SK-N-MC (cell line): ENCODE measurements at regions not wholly inside any gene's neighbourhood (a gene's known extent, or its start where the extent isn't known, plus 50 kb on each side); places are given as distances from the start of the nearest gene placed in this dataset.

ENCODE experiments used
- EZH2 ChIP-seq: fragments of 200-600 bp; sonication (generic); IDR thresholded peaks from one replicate; pipeline ENCODE4 v1.6.1; 2017; ENCODE audit warnings: antibody characterized with exemption
- FOXP2 ChIP-seq: optimal IDR thresholded peaks from 2 replicates; pipeline ENCODE3; 2011; ENCODE audit warnings: mild to moderate bottlenecking, moderate library complexity; ENCODE audit not compliant: insufficient read depth; ENCODE audit errors: extremely low read length, control extremely low read depth
- POLR2AphosphoS5 ChIP-seq: IDR thresholded peaks from 2 replicates; pipeline ENCODE4 v1.6.1; 2012; ENCODE audit warnings: mild to moderate bottlenecking, low read depth, low read length, borderline replicate concordance

- TF ChIP-seq EZH2 (no peak), POLR2AphosphoS5 (no peak), FOXP2 (no peak)
Observed at GRCh38 chr5:92206681-92207080, 823.6 kb upstream of the ARRDC3 start.
